OCI-LY7 (cell line): ENCODE measurements at regions not wholly inside any gene's neighbourhood (a gene's known extent, or its start where the extent isn't known, plus 50 kb on each side); places are given as distances from the start of the nearest gene placed in this dataset.
"Not testable (repeated sequence)": the region's sequence is repeated elsewhere in the genome, so short reads cannot be mapped to it uniquely, and the experiment has no call there.

Experiments
- BruUV-seq: library from RNA; stranded (reverse); fragments of 400-500 nt; replicated peaks from 2 replicates; lab custom pipeline; 2021; lab: Mats Ljungman, UMichigan
- CTCF ChIA-PET: fragments of 300-600 bp; sonication (Branson Sonifier 250); formaldehyde crosslinking; loops from one replicate; lab custom pipeline; 2022; ENCODE audit warnings: antibody characterized with exemption; ENCODE audit not compliant: unreplicated experiment; lab: Charles Lee
- POLR2A ChIA-PET: fragments of 300-600 bp; sonication (Branson Sonifier 250); formaldehyde crosslinking; loops from one replicate; lab custom pipeline; 2022; ENCODE audit warnings: antibody characterized with exemption; lab: Charles Lee
- DNase-seq: peaks from one replicate; pipeline ENCODE4 v3.0.0-alpha.2; 2015; ENCODE audit warnings: low spot score
- H2AFZ ChIP-seq: fragments of 200-600 bp; sonication (generic), shearing (Covaris generic); 2 replicates; pipeline ENCODE4 v1.6.1; 2014; ENCODE audit warnings: mild to moderate bottlenecking, antibody characterized with exemption, low read length, moderate library complexity
- H3K27ac ChIP-seq: fragments of 200-600 bp; sonication (generic); 2 replicates; pipeline ENCODE4 v1.5.1; 2014; ENCODE audit warnings: mixed run types, low read depth, mild to moderate bottlenecking, moderate library complexity, low read length, inconsistent platforms; ENCODE audit not compliant: poor library complexity, severe bottlenecking
- H3K36me3 ChIP-seq: fragments of 200-600 bp; sonication (generic); 2 replicates; pipeline ENCODE4 v1.6.1; 2014; ENCODE audit warnings: mild to moderate bottlenecking, antibody characterized with exemption, low read length, moderate library complexity, mixed read lengths; ENCODE audit not compliant: insufficient read depth
- H3K4me1 ChIP-seq: fragments of 200-600 bp; sonication (generic); 2 replicates; pipeline ENCODE4 v1.5.1; 2014; ENCODE audit warnings: mild to moderate bottlenecking, low read length; ENCODE audit not compliant: insufficient read depth, poor library complexity, severe bottlenecking
- H3K4me2 ChIP-seq: fragments of 200-600 bp; sonication (generic); 2 replicates; pipeline ENCODE4 v1.6.1; 2014; ENCODE audit warnings: mild to moderate bottlenecking, low read length
- H3K4me3 ChIP-seq: fragments of 200-600 bp; sonication (generic); 2 replicates; pipeline ENCODE4 v1.5.1; 2014; ENCODE audit warnings: mild to moderate bottlenecking, low read depth, low read length; ENCODE audit not compliant: poor library complexity, severe bottlenecking
- H3K79me2 ChIP-seq: fragments of 200-600 bp; sonication (generic); 2 replicates; pipeline ENCODE4 v1.6.1; 2016; ENCODE audit warnings: low read depth, mild to moderate bottlenecking, low read length, moderate library complexity, mixed read lengths; ENCODE audit not compliant: insufficient read depth
- H3K9me2 ChIP-seq: fragments of 200-600 bp; sonication (generic); 2 replicates; pipeline ENCODE4 v1.6.1; 2016; ENCODE audit warnings: mild to moderate bottlenecking, low read length, mixed read lengths; ENCODE audit not compliant: insufficient read depth
- H3K9me3 ChIP-seq: fragments of 200-600 bp; sonication (generic); 2 replicates; pipeline ENCODE4 v1.6.1; 2014; ENCODE audit warnings: mild to moderate bottlenecking, mixed run types, low read length, mixed read lengths
- H4K20me1 ChIP-seq: fragments of 200-600 bp; sonication (generic); 2 replicates; pipeline ENCODE4 v1.6.1; 2014; ENCODE audit warnings: mild to moderate bottlenecking, antibody characterized with exemption, low read length, moderate library complexity, mixed read lengths; ENCODE audit not compliant: insufficient read depth
- EZH2phosphoT487 ChIP-seq: fragments of 200-600 bp; sonication (generic); IDR thresholded peaks from 2 replicates; pipeline ENCODE4 v1.6.1; 2018; ENCODE audit warnings: low read depth, borderline replicate concordance, mild to moderate bottlenecking, mixed run types, antibody characterized with exemption, low read length, moderate library complexity, mixed read lengths
- intact Hi-C: fragments of 100-400 bp; cut with micrococcal nuclease; formaldehyde crosslinking; loops from one replicate; pipeline ENCODE4 v1.10.0; 2022; ENCODE audit not compliant: unreplicated experiment
- TF ChIP-seq, protein P1 (sequence below): fragments of 200-600 bp; sonication (generic); conservative IDR thresholded peaks from 2 replicates; pipeline ENCODE4 v1.5.1; 2014; ENCODE audit warnings: mild to moderate bottlenecking, antibody characterized with exemption, low read length, moderate library complexity, mixed read lengths

DNA sequence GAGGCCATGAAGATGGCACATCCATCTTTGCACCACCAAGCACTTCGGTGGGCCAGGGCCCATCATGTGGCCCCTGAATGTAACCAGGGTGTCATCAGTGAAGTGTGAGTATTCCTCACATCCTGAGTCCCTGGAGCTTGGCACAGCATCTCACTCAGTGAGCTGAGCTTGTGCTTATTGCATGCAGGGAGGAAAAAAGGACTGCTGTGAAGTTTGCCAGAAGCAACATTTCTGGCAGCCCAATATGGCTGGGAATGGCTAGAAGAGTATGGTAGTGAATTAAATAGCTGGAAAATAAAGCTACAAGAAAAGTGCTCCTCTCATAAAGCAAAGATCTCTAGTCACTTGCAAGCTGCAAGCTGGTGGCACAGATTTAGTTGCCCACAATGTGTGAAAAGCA lies 109.3 kb downstream of the TNFSF18 start:
- H3K9me2 ChIP-seq: no peaks in the 10 kb centered on the region; the same call in 1 of the 2 replicates
- TF ChIP-seq, protein P1, sequence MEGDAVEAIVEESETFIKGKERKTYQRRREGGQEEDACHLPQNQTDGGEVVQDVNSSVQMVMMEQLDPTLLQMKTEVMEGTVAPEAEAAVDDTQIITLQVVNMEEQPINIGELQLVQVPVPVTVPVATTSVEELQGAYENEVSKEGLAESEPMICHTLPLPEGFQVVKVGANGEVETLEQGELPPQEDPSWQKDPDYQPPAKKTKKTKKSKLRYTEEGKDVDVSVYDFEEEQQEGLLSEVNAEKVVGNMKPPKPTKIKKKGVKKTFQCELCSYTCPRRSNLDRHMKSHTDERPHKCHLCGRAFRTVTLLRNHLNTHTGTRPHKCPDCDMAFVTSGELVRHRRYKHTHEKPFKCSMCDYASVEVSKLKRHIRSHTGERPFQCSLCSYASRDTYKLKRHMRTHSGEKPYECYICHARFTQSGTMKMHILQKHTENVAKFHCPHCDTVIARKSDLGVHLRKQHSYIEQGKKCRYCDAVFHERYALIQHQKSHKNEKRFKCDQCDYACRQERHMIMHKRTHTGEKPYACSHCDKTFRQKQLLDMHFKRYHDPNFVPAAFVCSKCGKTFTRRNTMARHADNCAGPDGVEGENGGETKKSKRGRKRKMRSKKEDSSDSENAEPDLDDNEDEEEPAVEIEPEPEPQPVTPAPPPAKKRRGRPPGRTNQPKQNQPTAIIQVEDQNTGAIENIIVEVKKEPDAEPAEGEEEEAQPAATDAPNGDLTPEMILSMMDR: no peak
- no peak for TF ChIP-seq EZH2phosphoT487
- ChIA-PET CTCF (no interaction called here), POLR2A (interaction anchor here (0.5 to 1.0 kb wide), 3 partner anchors 14 to 821 kb away, joined by 3 read pairs; no protein-coding TSS in a partner anchor)
- H3K4me3 ChIP-seq: no peak overlapping the region
- intact Hi-C loops: no loop called here
- no peaks in the 10 kb centered on the region for H3K9me3 ChIP-seq
- no peak for DNase-seq
- H3K27ac ChIP-seq: no peak overlapping the region
- H4K20me1 ChIP-seq: no peaks in the 10 kb centered on the region
- H3K4me2 ChIP-seq: peak overlapping the region; percentile 18; the same call in 1 of the 2 replicates
- H3K79me2 ChIP-seq: no peaks in the 10 kb centered on the region
- BruUV-seq: no TSS peak
- H2AFZ ChIP-seq: peak overlapping the region; percentile 57; the same call in 1 of the 2 replicates
- peaks cover 9% of the 10 kb centered on the region for H3K4me1 ChIP-seq
- H3K36me3 ChIP-seq: no peaks in the 10 kb centered on the region

DNA sequence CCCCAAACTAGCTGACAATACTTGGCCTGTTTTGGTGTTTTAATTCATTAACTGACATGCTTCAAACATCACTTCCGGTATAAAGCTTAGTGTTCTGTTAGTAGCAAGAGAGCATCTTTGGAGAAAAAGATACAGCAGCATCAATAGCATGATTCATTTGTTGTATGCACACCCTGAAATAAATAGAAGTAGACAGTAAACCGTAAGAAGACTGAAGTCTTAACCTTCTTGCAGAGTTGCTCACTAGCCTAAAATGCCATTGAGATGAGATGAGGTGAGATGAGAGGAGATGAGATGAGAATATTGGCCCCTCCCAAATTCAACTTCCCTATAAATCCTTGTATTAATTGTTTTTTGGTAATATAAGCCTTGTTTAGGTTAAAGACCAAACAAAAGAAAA lies 108.8 kb downstream of the TNFSF18 start:
- TF ChIP-seq, protein P1: no peak
- TF ChIP-seq EZH2phosphoT487: no peak
- Histone ChIP-seq H3K4me3 (no peak overlapping the region), H3K9me3 (no peaks in the 10 kb centered on the region), H3K27ac (no peak overlapping the region), H3K9me2 (no peaks in the 10 kb centered on the region; the same call in 1 of the 2 replicates), H3K79me2 (no peaks in the 10 kb centered on the region), H3K4me1 (peaks cover 9% of the 10 kb centered on the region), H2AFZ (peak overlapping the region; percentile 57; the same call in 1 of the 2 replicates), H4K20me1 (no peaks in the 10 kb centered on the region), H3K36me3 (no peaks in the 10 kb centered on the region), H3K4me2 (peak overlapping the region; percentile 18; the same call in 1 of the 2 replicates)
- no TSS peak for BruUV-seq
- DNase-seq: peak; percentile 10
- intact Hi-C loops: no loop called here
- ChIA-PET CTCF (no interaction called here), POLR2A (interaction anchor here (0.6 to 1.0 kb wide), 2 partner anchors 13 to 820 kb away, joined by 3 read pairs; no protein-coding TSS in a partner anchor)

DNA sequence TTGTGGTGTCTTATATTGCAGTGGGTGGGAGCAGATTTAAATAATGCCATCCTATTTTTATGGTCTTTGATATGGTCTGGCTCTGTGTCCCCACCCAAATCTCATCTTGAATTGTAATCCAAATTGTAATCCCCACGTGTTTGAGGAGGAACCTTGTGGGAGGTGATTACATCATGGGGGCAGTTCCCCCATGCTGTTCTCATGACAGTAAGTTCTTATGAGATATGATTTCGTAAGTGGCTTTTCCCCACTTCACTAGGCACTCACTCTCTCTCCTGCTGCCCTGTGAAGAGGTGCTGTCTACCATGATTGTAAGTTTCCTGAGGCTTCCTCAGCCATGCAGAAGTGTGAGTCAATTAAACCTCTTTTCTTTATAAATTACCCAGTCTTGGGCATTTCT lies 107.6 kb downstream of the TNFSF18 start:
- H3K4me1 ChIP-seq, H3K9me2 ChIP-seq, H3K27ac ChIP-seq, POLR2A ChIA-PET, BruUV-seq, H4K20me1 ChIP-seq, intact Hi-C loops, H3K4me2 ChIP-seq, H3K79me2 ChIP-seq, H3K4me3 ChIP-seq, CTCF ChIA-PET, H2AFZ ChIP-seq, H3K36me3 ChIP-seq, DNase-seq, H3K9me3 ChIP-seq: not testable (repeated sequence)
